ENCODE measurements at regions not wholly inside any gene's neighbourhood (a gene's known extent, or its start where the extent isn't known, plus 50 kb on each side); places are given as distances from the start of the nearest gene placed in this dataset.

DNA sequence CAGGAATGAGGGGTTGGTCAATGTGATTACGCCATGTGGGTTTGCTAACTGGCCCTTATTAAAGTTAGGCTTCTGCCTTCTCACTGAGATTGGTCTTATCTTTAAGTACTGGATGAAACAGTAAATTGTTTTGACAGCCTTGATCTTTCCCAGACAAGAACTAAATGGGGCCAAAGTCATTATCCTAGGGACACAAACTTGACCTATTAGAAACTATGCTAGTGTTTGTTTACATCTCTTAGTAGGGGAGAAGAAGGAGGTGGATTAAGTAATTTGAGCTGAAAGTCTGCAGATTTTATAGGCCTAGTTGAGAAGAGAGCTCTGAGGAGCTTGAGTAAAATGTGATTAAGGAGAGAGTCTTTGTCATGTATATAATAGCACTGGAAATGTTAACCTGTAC is 386.9 kb downstream of the HTR7 start:
- no peak for DNase-seq
- Histone ChIP-seq H3K4me1 (no peaks in the 10 kb centered on the region), H3K9me3 (peaks cover 0 to 4% (median 0%) of the 10 kb centered on the region in 4 donors), H3K27ac (no peak overlapping the region), H3K36me3 (no peaks in the 10 kb centered on the region), H3K4me3 (no peak overlapping the region), H3K27me3 (no peaks in the 10 kb centered on the region)
- intact Hi-C loops (cut with DNase I; ENCODE audit: low total_unique reads): no loop called here
- WGBS, 5 donors: 65 to 80% (median 70%) methylated on average over 1 of the region's 1 CpG
- TF ChIP-seq, protein P1, sequence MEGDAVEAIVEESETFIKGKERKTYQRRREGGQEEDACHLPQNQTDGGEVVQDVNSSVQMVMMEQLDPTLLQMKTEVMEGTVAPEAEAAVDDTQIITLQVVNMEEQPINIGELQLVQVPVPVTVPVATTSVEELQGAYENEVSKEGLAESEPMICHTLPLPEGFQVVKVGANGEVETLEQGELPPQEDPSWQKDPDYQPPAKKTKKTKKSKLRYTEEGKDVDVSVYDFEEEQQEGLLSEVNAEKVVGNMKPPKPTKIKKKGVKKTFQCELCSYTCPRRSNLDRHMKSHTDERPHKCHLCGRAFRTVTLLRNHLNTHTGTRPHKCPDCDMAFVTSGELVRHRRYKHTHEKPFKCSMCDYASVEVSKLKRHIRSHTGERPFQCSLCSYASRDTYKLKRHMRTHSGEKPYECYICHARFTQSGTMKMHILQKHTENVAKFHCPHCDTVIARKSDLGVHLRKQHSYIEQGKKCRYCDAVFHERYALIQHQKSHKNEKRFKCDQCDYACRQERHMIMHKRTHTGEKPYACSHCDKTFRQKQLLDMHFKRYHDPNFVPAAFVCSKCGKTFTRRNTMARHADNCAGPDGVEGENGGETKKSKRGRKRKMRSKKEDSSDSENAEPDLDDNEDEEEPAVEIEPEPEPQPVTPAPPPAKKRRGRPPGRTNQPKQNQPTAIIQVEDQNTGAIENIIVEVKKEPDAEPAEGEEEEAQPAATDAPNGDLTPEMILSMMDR (IDR thresholded peaks at IDR 0.05): no peak
- no peak for TF ChIP-seq POLR2AphosphoS5 (IDR thresholded peaks at IDR 0.05)
- no peak for TF ChIP-seq EP300 (IDR thresholded peaks at IDR 0.05)
- no peak for TF ChIP-seq POLR2A (IDR thresholded peaks at IDR 0.05)

DNA sequence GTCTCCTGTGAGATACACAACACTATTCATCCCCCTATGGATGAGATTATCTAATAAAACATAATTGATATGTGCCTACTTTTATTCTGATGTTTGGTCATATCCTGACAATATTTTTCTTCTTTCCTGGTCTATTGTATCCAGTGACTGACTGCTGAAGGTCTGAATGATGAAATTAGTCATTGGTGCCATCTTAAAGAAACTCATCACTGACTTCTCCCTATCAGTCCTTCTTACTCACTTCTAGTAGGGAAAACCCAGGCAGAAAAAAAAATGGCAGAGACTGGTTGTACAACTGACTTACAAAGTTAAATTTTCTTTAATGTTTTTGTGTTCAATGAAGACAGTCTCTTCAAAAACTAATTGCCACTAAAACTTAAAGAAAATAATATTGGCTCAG is 377.4 kb downstream of the HTR7 start:
- Histone ChIP-seq H3K27me3 (no peaks in the 10 kb centered on the region), H3K4me3 (no peak overlapping the region), H3K27ac (no peak overlapping the region), H3K4me1 (no peaks in the 10 kb centered on the region), H3K36me3 (no peaks in the 10 kb centered on the region), H3K9me3 (peaks cover 0 to 3% (median 0%) of the 10 kb centered on the region in 4 donors)
- TF ChIP-seq POLR2AphosphoS5 (IDR thresholded peaks at IDR 0.05) (no peak), POLR2A (IDR thresholded peaks at IDR 0.05) (no peak), EP300 (IDR thresholded peaks at IDR 0.05) (no peak)
- TF ChIP-seq, protein P1 (IDR thresholded peaks at IDR 0.05): no peak
- intact Hi-C loops (cut with DNase I; ENCODE audit: low total_unique reads): no loop called here
- DNase-seq: no peak

DNA sequence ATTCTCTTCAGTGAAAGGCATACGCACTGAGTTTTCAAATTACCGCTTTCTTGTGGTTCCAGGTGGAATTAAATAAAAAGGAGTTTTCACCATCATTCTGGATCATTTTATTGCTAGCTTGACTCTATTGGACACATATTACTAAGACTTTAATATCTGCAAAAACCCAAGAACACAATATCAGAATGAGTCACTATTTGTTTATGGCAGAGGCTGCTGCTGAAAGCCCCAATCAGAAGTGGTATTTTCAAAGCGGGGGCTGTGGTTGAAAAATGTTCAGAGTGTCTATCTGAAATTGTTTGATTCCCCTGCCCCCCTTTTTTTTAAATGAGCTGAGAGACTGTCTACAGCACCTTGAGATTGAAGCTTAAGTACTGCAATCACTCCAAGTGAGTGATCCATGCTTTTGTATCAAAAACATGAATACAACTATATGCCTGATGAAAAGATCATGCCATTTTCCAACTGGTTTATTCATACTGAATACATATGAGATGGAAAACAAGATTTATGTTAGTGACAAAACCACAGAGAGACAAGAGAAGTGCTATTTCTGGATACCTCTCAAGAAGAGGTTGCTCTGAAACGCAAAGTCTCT is 376.4 kb downstream of the HTR7 start:
- Histone ChIP-seq H3K4me1 (no peaks in the 10 kb centered on the region), H3K4me3 (no peak overlapping the region), H3K36me3 (no peaks in the 10 kb centered on the region), H3K9me3 (peaks cover 0 to 3% (median 0%) of the 10 kb centered on the region in 4 donors), H3K27me3 (no peaks in the 10 kb centered on the region), H3K27ac (no peak overlapping the region)
- no peak for DNase-seq
- WGBS, 5 donors: 76 to 87% (median 83%) methylated on average over 4 of the region's 4 CpGs
- intact Hi-C loops (cut with DNase I; ENCODE audit: low total_unique reads): no loop called here
- TF ChIP-seq POLR2AphosphoS5 (IDR thresholded peaks at IDR 0.05) (no peak), EP300 (IDR thresholded peaks at IDR 0.05) (no peak), POLR2A (IDR thresholded peaks at IDR 0.05) (no peak)
- TF ChIP-seq, protein P1 (IDR thresholded peaks at IDR 0.05): no peak

DNA sequence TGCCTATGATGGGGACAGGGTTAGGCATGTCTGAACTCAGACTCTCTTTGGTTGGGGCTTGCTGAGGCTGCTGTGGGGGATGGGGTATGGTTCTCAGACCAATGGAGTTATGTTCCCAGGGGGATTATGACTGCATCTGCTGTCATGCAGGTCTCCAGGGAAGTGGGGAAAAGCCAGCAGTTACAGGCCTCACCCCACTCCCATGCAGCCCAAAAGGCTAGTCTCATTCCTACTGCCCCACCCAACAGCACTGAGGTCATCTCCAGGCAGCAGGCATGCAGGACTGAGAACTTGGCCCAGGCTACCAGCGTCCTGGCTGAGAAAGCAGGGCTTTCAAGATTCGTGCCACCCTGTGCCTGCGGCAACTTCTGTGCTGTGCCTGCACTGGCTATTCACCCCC is 373.3 kb downstream of the HTR7 start:
- Histone ChIP-seq H3K27ac (no peak overlapping the region), H3K27me3 (no peaks in the 10 kb centered on the region), H3K4me3 (no peak overlapping the region), H3K9me3 (peaks cover 0 to 3% (median 0%) of the 10 kb centered on the region in 4 donors), H3K4me1 (no peaks in the 10 kb centered on the region), H3K36me3 (no peaks in the 10 kb centered on the region)
- WGBS, 5 donors: 69 to 82% (median 80%) methylated on average over 3 of the region's 3 CpGs
- intact Hi-C loops (cut with DNase I; ENCODE audit: low total_unique reads): no loop called here
- no peak for TF ChIP-seq EP300 (IDR thresholded peaks at IDR 0.05)
- no peak for DNase-seq

DNA sequence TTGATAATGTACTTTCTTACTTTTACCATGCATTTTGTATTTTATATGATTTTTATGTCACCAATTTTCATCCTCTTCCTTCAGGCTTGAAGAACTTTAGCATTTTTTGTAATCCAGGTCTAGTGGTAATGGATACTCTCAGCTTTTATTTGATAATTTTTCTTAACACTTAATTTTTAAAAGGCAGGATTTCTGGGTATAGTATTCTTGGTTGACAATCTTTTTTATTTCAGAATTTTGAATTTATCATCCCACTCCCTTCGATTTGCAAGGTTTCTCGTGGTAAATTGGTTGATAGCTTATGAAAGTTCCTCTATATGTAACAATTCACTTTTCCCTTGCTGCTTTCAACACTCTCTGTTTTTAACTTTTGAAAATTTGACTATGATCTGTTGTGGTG is 363.7 kb downstream of the HTR7 start:
- 53 to 80% (median 75%) methylated on average over 2 of the region's 2 CpGs for WGBS, 5 donors
- no peak overlapping the region for H3K27ac ChIP-seq
- H3K4me3 ChIP-seq: no peak overlapping the region
- H3K4me1 ChIP-seq: no peaks in the 10 kb centered on the region
- H3K36me3 ChIP-seq: no peaks in the 10 kb centered on the region
- DNase-seq: no peak
- no peaks in the 10 kb centered on the region for H3K27me3 ChIP-seq
- intact Hi-C loops (cut with DNase I; ENCODE audit: low total_unique reads): no loop called here
- H3K9me3 ChIP-seq: peaks cover 0 to 64% (median 36%) of the 10 kb centered on the region in 4 donors
- TF ChIP-seq, protein P1 (IDR thresholded peaks at IDR 0.05): no peak
- no peak for TF ChIP-seq EP300 (IDR thresholded peaks at IDR 0.05)
- TF ChIP-seq POLR2A (IDR thresholded peaks at IDR 0.05): no peak
- TF ChIP-seq POLR2AphosphoS5 (IDR thresholded peaks at IDR 0.05): no peak
